Vagina (tissue), 2 donors: ENCODE measurements at regions not wholly inside any gene's neighbourhood (a gene's known extent, or its start where the extent isn't known, plus 50 kb on each side); places are given as distances from the start of the nearest gene placed in this dataset.
"Not testable (repeated sequence)": the region's sequence is repeated elsewhere in the genome, so short reads cannot be mapped to it uniquely, and the experiment has no call there.

Experiments used
- DNase-seq, 2 donors: peaks; one replicate each; pipeline ENCODE4 v3.0.0-alpha.2; 2017; ENCODE audit errors: extremely low spot score in 2 of 2
- H3K27ac ChIP-seq: fragments of 200-600 bp; sonication (generic); one replicate; pipeline ENCODE4 v1.5.1; 2019
- H3K27me3 ChIP-seq: fragments of 200-600 bp; sonication (generic); one replicate; pipeline ENCODE4 v1.5.1; 2019
- H3K36me3 ChIP-seq, 2 donors: fragments of 200-600 bp; sonication (generic); one replicate each; pipeline ENCODE4 v1.5.1; 2017 to 2019
- H3K4me1 ChIP-seq: fragments of 200-600 bp; sonication (generic); one replicate; pipeline ENCODE4 v1.5.1; 2019
- H3K4me3 ChIP-seq, 2 donors: fragments of 200-600 bp; sonication (generic); 1 replicate in 1 of 2; 2 replicates in 1 of 2; pipeline ENCODE4 v1.5.1; 2016 to 2019
- H3K9me3 ChIP-seq: fragments of 200-600 bp; sonication (generic); one replicate; pipeline ENCODE4 v1.5.1; 2019
- CTCF ChIP-seq, 3 experiments: fragments of 450-650 bp in 2 of 3; fragments of 200-600 bp in 1 of 3; sonication (generic) in 1 of 3; IDR thresholded peaks; one replicate each; pipeline ENCODE4 v1.5.1; 2017 to 2019; ENCODE audit warnings: antibody characterized with exemption in 3 of 3, mild to moderate bottlenecking in 2 of 3, moderate library complexity in 2 of 3
- POLR2A ChIP-seq, 2 donors: fragments of 450-650 bp; IDR thresholded peaks; one replicate each; pipeline ENCODE4 v1.6.1; 2017; ENCODE audit warnings: antibody characterized with exemption in 2 of 2, mild to moderate bottlenecking in 2 of 2, moderate library complexity in 2 of 2
- POLR2AphosphoS5 ChIP-seq, 2 donors: sonication (generic); formaldehyde crosslinking; IDR thresholded peaks; one replicate each; pipeline ENCODE4 v1.9.0; 2017; ENCODE audit warnings: antibody characterized with exemption in 2 of 2, mild to moderate bottlenecking in 2 of 2, low read depth in 1 of 2; ENCODE audit not compliant: insufficient read depth in 1 of 2
- intact Hi-C: fragments of 100-400 bp; cut with DNase I; formaldehyde crosslinking; loops from one replicate; pipeline ENCODE4 v1.15.1; 2023

GRCh38 chr2:147008481-147008880 is 836.3 kb upstream of the ACVR2A start:
- no peaks in the 10 kb centered on the region for H3K4me1 ChIP-seq
- H3K9me3 ChIP-seq = no peaks in the 10 kb centered on the region
- no peaks in the 10 kb centered on the region for H3K27me3 ChIP-seq
- intact Hi-C loops = no loop called here
- no peak overlapping the region for H3K27ac ChIP-seq
- H3K4me3 ChIP-seq = no peak overlapping the region
- no peak for TF ChIP-seq POLR2A (IDR thresholded peaks at IDR 0.05)
- no peak for TF ChIP-seq POLR2AphosphoS5 (IDR thresholded peaks at IDR 0.05; ENCODE audit: insufficient read depth in 1 of 2, low read depth in 1 of 2)
- no peak for TF ChIP-seq CTCF (IDR thresholded peaks at IDR 0.05)
- DNase-seq = no peak
- H3K36me3 ChIP-seq = no peaks in the 10 kb centered on the region

DNA sequence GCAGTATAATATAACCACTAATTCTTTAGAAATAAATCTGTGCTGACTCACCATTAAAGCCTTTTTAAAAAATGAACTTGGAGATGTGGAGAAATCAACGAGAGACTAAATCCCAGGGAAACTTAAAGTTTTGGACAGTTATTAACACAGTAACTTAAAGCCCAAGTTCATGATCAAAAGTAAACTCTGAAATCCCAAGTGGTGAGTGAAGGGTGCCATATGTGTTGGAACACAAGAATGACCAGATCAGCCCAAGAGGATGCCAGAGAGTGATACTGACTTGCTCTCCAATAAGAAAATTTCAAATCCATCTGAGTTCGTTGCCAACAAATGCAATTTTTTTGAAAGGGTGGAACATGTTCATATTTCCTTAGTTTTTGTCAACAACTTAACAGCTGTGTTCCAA is 838.1 kb upstream of the ACVR2A start:
- no peaks in the 10 kb centered on the region for H3K9me3 ChIP-seq
- TF ChIP-seq POLR2A (IDR thresholded peaks at IDR 0.05) = no peak
- no peak for TF ChIP-seq POLR2AphosphoS5 (IDR thresholded peaks at IDR 0.05; ENCODE audit: insufficient read depth in 1 of 2, low read depth in 1 of 2)
- no peak for TF ChIP-seq CTCF (IDR thresholded peaks at IDR 0.05)
- H3K27me3 ChIP-seq = no peaks in the 10 kb centered on the region
- no peaks in the 10 kb centered on the region for H3K36me3 ChIP-seq
- intact Hi-C loops = no loop called here
- no peak overlapping the region for H3K4me3 ChIP-seq
- H3K4me1 ChIP-seq = no peaks in the 10 kb centered on the region
- H3K27ac ChIP-seq = no peak overlapping the region
- DNase-seq = no peak

GRCh38 chr2:147003081-147003480 is 841.7 kb upstream of the ACVR2A start:
- H3K27me3 ChIP-seq = no peaks in the 10 kb centered on the region
- no peaks in the 10 kb centered on the region for H3K9me3 ChIP-seq
- H3K27ac ChIP-seq = no peak overlapping the region
- intact Hi-C loops = no loop called here
- no peaks in the 10 kb centered on the region for H3K4me1 ChIP-seq
- H3K4me3 ChIP-seq = no peak overlapping the region
- no peak for DNase-seq
- no peak for TF ChIP-seq POLR2A (IDR thresholded peaks at IDR 0.05)
- TF ChIP-seq CTCF (IDR thresholded peaks at IDR 0.05) = no peak
- TF ChIP-seq POLR2AphosphoS5 (IDR thresholded peaks at IDR 0.05; ENCODE audit: insufficient read depth in 1 of 2, low read depth in 1 of 2) = no peak
- H3K36me3 ChIP-seq = no peaks in the 10 kb centered on the region

GRCh38 chr2:147002256-147002655 is 842.6 kb upstream of the ACVR2A start:
- TF ChIP-seq POLR2AphosphoS5 (IDR thresholded peaks at IDR 0.05; ENCODE audit: insufficient read depth in 1 of 2, low read depth in 1 of 2) (no peak), CTCF (IDR thresholded peaks at IDR 0.05) (no peak), POLR2A (IDR thresholded peaks at IDR 0.05) (no peak)
- H3K4me3 ChIP-seq = no peak overlapping the region
- no peaks in the 10 kb centered on the region for H3K27me3 ChIP-seq
- intact Hi-C loops = no loop called here
- DNase-seq = no peak
- H3K36me3 ChIP-seq = no peaks in the 10 kb centered on the region
- no peak overlapping the region for H3K27ac ChIP-seq
- H3K9me3 ChIP-seq = no peaks in the 10 kb centered on the region
- peaks cover 5% of the 10 kb centered on the region for H3K4me1 ChIP-seq

- no peak for DNase-seq
- no peaks in the 10 kb centered on the region for H3K27me3 ChIP-seq
- no peaks in the 10 kb centered on the region for H3K36me3 ChIP-seq
- H3K27ac ChIP-seq = no peak overlapping the region
- H3K4me1 ChIP-seq = peaks cover 5% of the 10 kb centered on the region
- H3K9me3 ChIP-seq = no peaks in the 10 kb centered on the region
- H3K4me3 ChIP-seq = no peak overlapping the region
- no peak for TF ChIP-seq POLR2A (IDR thresholded peaks at IDR 0.05)
- TF ChIP-seq CTCF (IDR thresholded peaks at IDR 0.05) = no peak
- intact Hi-C loops = no loop called here
Measured at GRCh38 chr2:147001061-147001460, 843.8 kb upstream of the ACVR2A start.

DNA sequence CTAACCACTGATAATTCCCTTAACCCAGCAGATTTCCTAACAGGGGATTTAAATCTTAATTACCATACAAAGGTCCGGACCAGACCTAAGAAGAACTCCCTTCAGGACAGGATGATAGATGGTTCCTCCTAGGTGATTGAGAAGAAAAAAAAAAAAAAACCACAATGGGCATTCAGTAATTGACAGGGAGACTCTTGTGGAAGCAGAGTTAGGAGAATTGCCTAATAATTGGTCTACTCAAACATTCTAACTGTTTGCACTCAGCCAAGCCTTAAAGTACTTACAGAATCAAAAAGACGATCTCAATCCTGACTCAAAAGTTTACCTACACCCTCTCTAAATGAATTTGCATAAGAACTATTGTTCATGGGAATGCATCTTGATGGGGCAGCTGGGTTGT is 844.7 kb upstream of the ACVR2A start:
- H3K4me1 ChIP-seq, intact Hi-C loops, DNase-seq, H3K9me3 ChIP-seq, H3K36me3 ChIP-seq, H3K27ac ChIP-seq, H3K27me3 ChIP-seq, H3K4me3 ChIP-seq: not testable (repeated sequence)
